Transverse colon (tissue), 4 donors: ENCODE measurements at regions not wholly inside any gene's neighbourhood (a gene's known extent, or its start where the extent isn't known, plus 50 kb on each side); places are given as distances from the start of the nearest gene placed in this dataset.
"Not testable (repeated sequence)": the region's sequence is repeated elsewhere in the genome, so short reads cannot be mapped to it uniquely, and the experiment has no call there.

Experiments
- DNase-seq: peaks from one replicate; pipeline ENCODE4 v3.0.0-alpha.2; 2019
- H3K27ac ChIP-seq, 4 donors: fragments of 200-600 bp; sonication (generic); 2 replicates each; pipeline ENCODE4 v1.5.1; 2016 to 2018; ENCODE audit warnings: inconsistent platforms in 4 of 4
- H3K27me3 ChIP-seq: fragments of 200-600 bp; sonication (generic); 2 replicates; pipeline ENCODE4 v1.5.1; 2017; ENCODE audit warnings: inconsistent platforms
- H3K36me3 ChIP-seq, 4 donors: fragments of 200-600 bp; sonication (generic); 2 replicates each; pipeline ENCODE4 v1.5.1; 2017 to 2019; ENCODE audit warnings: inconsistent platforms in 4 of 4
- H3K4me1 ChIP-seq, 4 donors: fragments of 200-600 bp; sonication (generic); 2 replicates each; pipeline ENCODE4 v1.5.1; 2017 to 2020; ENCODE audit warnings: inconsistent platforms in 4 of 4
- H3K4me3 ChIP-seq, 4 donors: fragments of 200-600 bp; sonication (generic); 1 replicate in 1 of 4; 2 replicates in 3 of 4; pipeline versions ENCODE4 v1.5.1 to v1.6.1; 2017 to 2019; ENCODE audit warnings: inconsistent platforms in 4 of 4
- H3K9me3 ChIP-seq, 2 donors: fragments of 200-600 bp; sonication (generic); 2 replicates each; pipeline ENCODE4 v1.5.1; 2017 to 2019; ENCODE audit warnings: inconsistent platforms in 2 of 2
- EP300 ChIP-seq: sonication (generic); formaldehyde crosslinking; IDR thresholded peaks from one replicate; pipeline ENCODE4 v1.6.1; 2017; ENCODE audit warnings: antibody characterized with exemption, low read depth
- POLR2A ChIP-seq: fragments of 450-650 bp; IDR thresholded peaks from one replicate; pipeline ENCODE4 v1.6.1; 2016; ENCODE audit warnings: antibody characterized with exemption, mild to moderate bottlenecking, moderate library complexity
- POLR2AphosphoS5 ChIP-seq, 3 donors: sonication (generic); formaldehyde crosslinking; IDR thresholded peaks; one replicate each; pipeline ENCODE4 v1.6.1; 2016; ENCODE audit warnings: antibody characterized with exemption in 3 of 3
- WGBS, 2 donors: methylation state at CpG; one replicate each; pipeline ENCODE4 v1.1.5; 2018; ENCODE audit warnings: low coverage in 1 of 2; 5-methylcytosine and 5-hydroxymethylcytosine counted together
- in situ Hi-C, 4 donors: fragments of 200-750 bp; cut with MboI; loops; one replicate each; pipeline versions ENCODE4 v1.15.0 to v1.15.1; 2017; ENCODE audit warnings: low sequenced_read_pairs in 3 of 4, low pct_ligation_motif_present in 1 of 4, low pct_unique_long_range_greater_than_20kb in 1 of 4
- intact Hi-C: fragments of 100-400 bp; cut with DNase I; formaldehyde crosslinking; loops from one replicate; pipeline ENCODE4 v1.15.1; 2023; ENCODE audit warnings: low total_unique reads
- TF ChIP-seq, protein P1 (sequence below), 5 experiments: fragments of 200-600 bp in 3 of 5; fragments of 450-650 bp in 2 of 5; sonication (generic) in 3 of 5; IDR thresholded peaks; 1 replicate in 2 of 5; 2 replicates in 3 of 5; pipeline ENCODE4 v1.5.1; 2016 to 2017; ENCODE audit warnings: antibody characterized with exemption in 5 of 5, inconsistent platforms in 3 of 5, mild to moderate bottlenecking in 2 of 5, moderate library complexity in 1 of 5

DNA sequence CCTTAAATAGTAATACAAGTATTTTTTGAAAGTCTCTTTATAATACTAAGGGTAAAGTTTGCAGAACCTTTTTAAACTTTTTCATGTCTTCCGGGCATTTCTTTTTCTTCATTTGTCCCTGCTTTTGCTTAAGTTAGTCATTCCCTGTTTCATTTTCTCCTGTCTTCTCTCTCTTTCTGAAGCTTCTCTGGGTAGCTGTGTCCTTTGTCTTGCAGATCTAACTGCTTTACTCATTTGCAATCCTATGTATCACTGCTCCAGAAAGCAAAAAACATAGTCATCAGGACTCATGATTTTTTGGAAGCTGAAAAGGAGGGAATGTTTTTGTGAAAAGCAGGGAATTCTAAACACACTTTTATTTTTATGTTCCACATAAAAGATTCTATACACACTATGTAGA is 301.7 kb downstream of the MRPS30 start:
- in situ Hi-C loops, result no loop called here
- TF ChIP-seq POLR2A (no peak), POLR2AphosphoS5 (IDR thresholded peaks at IDR 0.05) (no peak), EP300 (no peak)
- TF ChIP-seq, protein P1, sequence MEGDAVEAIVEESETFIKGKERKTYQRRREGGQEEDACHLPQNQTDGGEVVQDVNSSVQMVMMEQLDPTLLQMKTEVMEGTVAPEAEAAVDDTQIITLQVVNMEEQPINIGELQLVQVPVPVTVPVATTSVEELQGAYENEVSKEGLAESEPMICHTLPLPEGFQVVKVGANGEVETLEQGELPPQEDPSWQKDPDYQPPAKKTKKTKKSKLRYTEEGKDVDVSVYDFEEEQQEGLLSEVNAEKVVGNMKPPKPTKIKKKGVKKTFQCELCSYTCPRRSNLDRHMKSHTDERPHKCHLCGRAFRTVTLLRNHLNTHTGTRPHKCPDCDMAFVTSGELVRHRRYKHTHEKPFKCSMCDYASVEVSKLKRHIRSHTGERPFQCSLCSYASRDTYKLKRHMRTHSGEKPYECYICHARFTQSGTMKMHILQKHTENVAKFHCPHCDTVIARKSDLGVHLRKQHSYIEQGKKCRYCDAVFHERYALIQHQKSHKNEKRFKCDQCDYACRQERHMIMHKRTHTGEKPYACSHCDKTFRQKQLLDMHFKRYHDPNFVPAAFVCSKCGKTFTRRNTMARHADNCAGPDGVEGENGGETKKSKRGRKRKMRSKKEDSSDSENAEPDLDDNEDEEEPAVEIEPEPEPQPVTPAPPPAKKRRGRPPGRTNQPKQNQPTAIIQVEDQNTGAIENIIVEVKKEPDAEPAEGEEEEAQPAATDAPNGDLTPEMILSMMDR (IDR thresholded peaks at IDR 0.05), result no peak
- no peak overlapping the region for H3K27ac ChIP-seq
- no peak overlapping the region for H3K4me3 ChIP-seq
- 73 to 85% methylated on average over 1 of the region's 1 CpG for WGBS, 2 donors
- no peaks in the 10 kb centered on the region for H3K9me3 ChIP-seq
- intact Hi-C loops, result no loop called here
- no peaks in the 10 kb centered on the region for H3K4me1 ChIP-seq
- no peaks in the 10 kb centered on the region for H3K27me3 ChIP-seq
- no peaks in the 10 kb centered on the region for H3K36me3 ChIP-seq
- DNase-seq, result no peak

DNA sequence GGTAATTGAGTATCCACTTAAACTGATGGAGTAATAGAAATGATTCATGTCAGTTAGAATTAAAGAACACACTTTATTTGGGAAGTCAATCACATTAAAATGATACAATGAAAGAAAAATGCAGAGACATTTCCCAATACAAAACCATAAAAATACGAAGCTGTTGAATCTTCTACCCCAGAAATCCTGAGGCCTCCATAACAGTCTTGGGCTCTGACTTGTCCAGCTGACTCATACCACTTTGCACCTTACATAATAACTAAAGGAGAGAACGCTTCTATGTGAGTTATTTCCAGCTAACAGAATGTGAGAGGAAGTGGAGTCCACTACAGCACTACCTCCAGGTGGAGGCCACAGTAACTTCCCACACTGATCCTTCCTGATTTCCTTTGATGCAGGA is 305.0 kb downstream of the MRPS30 start:
- in situ Hi-C loops, result no loop called here
- Histone ChIP-seq H3K9me3 (no peaks in the 10 kb centered on the region), H3K4me3 (no peak overlapping the region), H3K27ac (no peak overlapping the region), H3K36me3 (no peaks in the 10 kb centered on the region), H3K4me1 (no peaks in the 10 kb centered on the region), H3K27me3 (no peaks in the 10 kb centered on the region)
- DNase-seq, result no peak
- TF ChIP-seq POLR2A, result no peak
- TF ChIP-seq EP300, result no peak
- no peak for TF ChIP-seq POLR2AphosphoS5 (IDR thresholded peaks at IDR 0.05)
- intact Hi-C loops, result no loop called here
- WGBS, 2 donors, result 46 to 70% methylated on average over 1 to 2 of the region's 2 CpGs

DNA sequence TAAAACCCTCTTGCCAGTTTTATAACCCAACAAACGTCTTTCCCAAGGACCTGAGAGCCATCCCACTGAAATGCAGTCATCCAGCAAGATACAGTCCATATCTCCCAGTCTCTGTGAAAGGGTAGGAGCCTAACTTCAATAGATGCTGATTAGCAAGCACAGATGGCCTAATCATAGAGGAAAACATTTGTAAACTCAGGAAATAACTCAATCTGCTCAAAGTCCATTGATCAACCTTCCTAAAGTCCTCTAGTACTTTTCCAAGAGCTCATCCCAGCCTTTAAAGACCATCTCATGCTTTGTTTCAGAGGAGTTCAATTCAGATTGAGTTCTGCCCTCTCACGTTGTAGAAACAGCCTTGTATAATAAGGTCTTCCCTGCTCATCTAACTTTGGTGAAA is 324.2 kb downstream of the MRPS30 start:
- no peak for TF ChIP-seq POLR2AphosphoS5 (IDR thresholded peaks at IDR 0.05)
- no peak for TF ChIP-seq POLR2A
- no peak for TF ChIP-seq EP300
- TF ChIP-seq, protein P1 (IDR thresholded peaks at IDR 0.05), result no peak
- H3K27ac ChIP-seq, result no peak overlapping the region
- intact Hi-C loops, result no loop called here
- no peak overlapping the region for H3K4me3 ChIP-seq
- H3K9me3 ChIP-seq, result no peaks in the 10 kb centered on the region
- in situ Hi-C loops, result no loop called here
- DNase-seq, result no peak
- no peaks in the 10 kb centered on the region for H3K36me3 ChIP-seq
- no peaks in the 10 kb centered on the region for H3K27me3 ChIP-seq
- H3K4me1 ChIP-seq, result no peaks in the 10 kb centered on the region
- 36 to 40% methylated on average over 2 of the region's 2 CpGs for WGBS, 2 donors

DNA sequence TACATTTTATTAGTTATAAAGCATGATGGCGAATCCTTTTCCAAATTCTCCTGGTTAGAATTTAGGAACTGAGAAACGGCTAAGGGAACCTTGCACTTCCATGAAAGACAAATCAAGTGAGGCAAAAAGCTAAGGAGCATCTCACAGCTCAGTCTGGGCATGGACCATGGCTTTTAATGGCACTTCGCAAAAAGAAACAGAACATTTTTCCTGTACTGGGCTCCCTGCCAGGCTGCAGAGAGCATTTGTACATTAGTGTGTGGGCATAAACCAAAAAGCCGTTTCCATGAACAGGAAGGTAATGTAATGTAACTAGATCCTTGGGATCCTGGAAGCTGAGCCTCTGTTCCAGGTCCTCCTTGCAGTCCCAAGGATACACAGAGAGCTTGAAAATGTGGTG is 354.2 kb downstream of the MRPS30 start:
- DNase-seq, result no peak
- Histone ChIP-seq H3K4me3 (no peak overlapping the region), H3K27ac (no peak overlapping the region), H3K4me1 (no peaks in the 10 kb centered on the region), H3K27me3 (no peaks in the 10 kb centered on the region), H3K36me3 (no peaks in the 10 kb centered on the region), H3K9me3 (no peaks in the 10 kb centered on the region)
- intact Hi-C loops, result no loop called here
- in situ Hi-C loops, result no loop called here
- 53 to 75% methylated on average over 4 of the region's 4 CpGs for WGBS, 2 donors
- TF ChIP-seq POLR2AphosphoS5 (IDR thresholded peaks at IDR 0.05) (no peak), POLR2A (no peak), EP300 (no peak)
- TF ChIP-seq, protein P1 (IDR thresholded peaks at IDR 0.05), result no peak

DNA sequence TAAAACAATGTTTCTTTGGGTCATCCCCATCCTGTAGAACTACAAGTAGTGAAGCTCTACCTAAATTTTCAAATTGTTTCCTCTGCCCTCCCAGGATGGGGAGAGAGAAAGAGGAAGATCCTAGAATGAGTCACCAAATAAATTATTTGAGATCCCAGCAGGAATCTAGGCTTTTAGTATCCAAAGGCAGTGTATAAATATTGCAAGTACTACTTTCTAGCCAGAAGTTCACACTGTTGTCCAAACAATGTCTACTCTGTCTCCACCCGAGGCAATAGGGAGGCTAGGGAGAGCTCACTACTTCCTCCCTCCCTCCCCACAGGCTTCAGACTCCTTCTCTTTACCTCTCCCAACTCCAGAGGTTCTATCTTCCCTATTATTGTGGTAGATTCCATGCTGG is 362.8 kb downstream of the MRPS30 start:
- no peak for TF ChIP-seq POLR2A
- TF ChIP-seq, protein P1 (IDR thresholded peaks at IDR 0.05), result no peak
- no peak for TF ChIP-seq EP300
- no peak for TF ChIP-seq POLR2AphosphoS5 (IDR thresholded peaks at IDR 0.05)
- Histone ChIP-seq H3K9me3 (no peaks in the 10 kb centered on the region), H3K27me3 (no peaks in the 10 kb centered on the region), H3K27ac (no peak overlapping the region), H3K36me3 (no peaks in the 10 kb centered on the region), H3K4me3 (no peak overlapping the region), H3K4me1 (no peaks in the 10 kb centered on the region)
- DNase-seq, result no peak
- in situ Hi-C loops (no loop called here), intact Hi-C loops (no loop called here)
- WGBS, 2 donors, result 7 to 13% methylated on average over 1 of the region's 1 CpG

DNA sequence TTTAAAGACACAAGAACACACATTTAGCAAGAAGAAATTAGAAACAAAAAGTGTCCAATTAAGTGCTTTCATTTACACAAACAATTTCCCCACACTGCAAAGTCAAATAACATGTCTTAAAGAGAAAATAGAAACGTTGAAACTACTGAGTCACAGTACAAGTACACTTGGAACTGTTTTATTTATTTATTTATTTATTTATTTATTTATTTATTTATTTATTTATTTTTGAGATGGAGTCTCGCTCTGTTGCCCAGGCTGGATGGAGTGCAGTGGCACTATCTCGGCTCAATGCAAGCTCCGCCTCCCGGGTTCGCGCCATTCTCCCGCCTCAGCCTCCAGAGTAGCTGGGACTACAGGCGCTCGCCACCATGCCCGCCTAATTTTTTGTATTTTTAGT is 363.9 kb downstream of the MRPS30 start:
- H3K9me3 ChIP-seq, H3K36me3 ChIP-seq, H3K4me3 ChIP-seq, H3K27ac ChIP-seq, H3K27me3 ChIP-seq, intact Hi-C loops, H3K4me1 ChIP-seq, in situ Hi-C loops, DNase-seq: not testable (repeated sequence)
- WGBS, 2 donors, result 89 to 92% methylated on average over 11 of the region's 11 CpGs
